CD4-positive, CD25-positive, alpha-beta regulatory T cell (primary cell): ENCODE measurements at regions not wholly inside any gene's neighbourhood (a gene's known extent, or its start where the extent isn't known, plus 50 kb on each side); places are given as distances from the start of the nearest gene placed in this dataset.
"Not testable (repeated sequence)": the region's sequence is repeated elsewhere in the genome, so short reads cannot be mapped to it uniquely, and the experiment has no call there.

ENCODE experiments used
- ATAC-seq, 2 donors: fragments of 150-1000 bp; cut with Tn5 transposase; one replicate each; pipeline ENCODE4 v1.10.0; 2021; ENCODE audit warnings: low read depth in 2 of 2, moderate number of reproducible peaks in 2 of 2, moderate library complexity in 1 of 2
- DNase-seq, 3 donors: peaks; one replicate each; pipeline versions ENCODE4 v3.0.0 to v3.0.0-alpha.2; 2012 to 2022; ENCODE audit warnings: mixed read lengths in 1 of 3
- H3K27ac ChIP-seq: one replicate; pipeline ENCODE4 v1.7.0; 2013; ENCODE audit warnings: mild to moderate bottlenecking, low read length; ENCODE audit not compliant: insufficient read depth, poor library complexity, severe bottlenecking
- H3K27me3 ChIP-seq: one replicate; pipeline ENCODE4 v1.7.0; 2013; ENCODE audit warnings: low read length; ENCODE audit not compliant: control insufficient read depth, insufficient read depth
- H3K36me3 ChIP-seq: one replicate; pipeline ENCODE4 v1.7.0; 2013; ENCODE audit warnings: mild to moderate bottlenecking, low read length, moderate library complexity; ENCODE audit not compliant: control insufficient read depth, insufficient read depth
- H3K4me1 ChIP-seq: 2 replicates; pipeline ENCODE4 v1.7.0; 2013; ENCODE audit warnings: mild to moderate bottlenecking, low read length; ENCODE audit not compliant: insufficient read depth, control insufficient read depth, poor library complexity, severe bottlenecking
- H3K4me3 ChIP-seq: one replicate; pipeline ENCODE4 v1.7.0; 2013; ENCODE audit warnings: low read depth, mild to moderate bottlenecking, low read length, moderate library complexity
- H3K9me3 ChIP-seq, 2 experiments: 1 replicate in 1 of 2; 2 replicates in 1 of 2; pipeline ENCODE4 v1.7.0; 2013; ENCODE audit warnings: low read length in 2 of 2, mild to moderate bottlenecking in 1 of 2, moderate library complexity in 1 of 2; ENCODE audit not compliant: control insufficient read depth in 2 of 2
- H3K27ac Mint-ChIP-seq, 3 donors: one replicate each; pipeline ENCODE4 v1.8.0; 2020 to 2022; ENCODE audit warnings: mild to moderate bottlenecking in 3 of 3, mixed read lengths in 3 of 3, moderate library complexity in 2 of 3
- H3K27me3 Mint-ChIP-seq: one replicate; pipeline ENCODE4 v1.8.0; 2022; ENCODE audit warnings: mild to moderate bottlenecking, mixed read lengths
- H3K36me3 Mint-ChIP-seq: one replicate; pipeline ENCODE4 v1.8.0; 2020; ENCODE audit warnings: mixed read lengths
- H3K4me1 Mint-ChIP-seq, 4 donors: one replicate each; pipeline ENCODE4 v1.8.0; 2020 to 2022; ENCODE audit warnings: mixed read lengths in 4 of 4, mild to moderate bottlenecking in 1 of 4
- H3K4me3 Mint-ChIP-seq, 4 donors: one replicate each; pipeline ENCODE4 v1.8.0; 2020 to 2022; ENCODE audit warnings: mild to moderate bottlenecking in 4 of 4, mixed read lengths in 4 of 4, moderate library complexity in 3 of 4
- H3K9me3 Mint-ChIP-seq, 7 donors: one replicate each; pipeline ENCODE4 v1.8.0; 2020 to 2022; ENCODE audit warnings: mixed read lengths in 7 of 7, mild to moderate bottlenecking in 3 of 7, moderate library complexity in 2 of 7

- Histone ChIP-seq H3K4me1 (no peaks in the 10 kb centered on the region), H3K27ac (no peak overlapping the region), H3K4me3 (no peak overlapping the region), H3K27me3 (peaks cover 8% of the 10 kb centered on the region), H3K36me3 (no peaks in the 10 kb centered on the region), H3K9me3 (peaks cover 3 to 6% of the 10 kb centered on the region in 2 experiments)
- no peak for ATAC-seq
- Mint-ChIP-seq H3K4me1 (no peaks in the 10 kb centered on the region), H3K27ac (no peak overlapping the region), H3K27me3 (peaks cover 32% of the 10 kb centered on the region), H3K9me3 (peaks cover 0 to 12% (median 2%) of the 10 kb centered on the region in 7 donors), H3K4me3 (no peak overlapping the region), H3K36me3 (peaks cover 3% of the 10 kb centered on the region)
- DNase-seq: no peak
Measured at GRCh38 chr11:10955616-10956015, 97.8 kb upstream of the ZBED5 start.

- DNase-seq: no peak
- no peak for ATAC-seq
- peaks cover 0 to 12% (median 2%) of the 10 kb centered on the region in 7 donors for H3K9me3 Mint-ChIP-seq
- H3K36me3 Mint-ChIP-seq: peaks cover under 1% of the 10 kb centered on the region
- no peak overlapping the region for H3K4me3 ChIP-seq
- peaks cover 2% of the 10 kb centered on the region for H3K27me3 ChIP-seq
- no peak overlapping the region for H3K27ac Mint-ChIP-seq
- peaks cover 27% of the 10 kb centered on the region for H3K27me3 Mint-ChIP-seq
- H3K9me3 ChIP-seq: peaks cover under 1 to 6% of the 10 kb centered on the region in 2 experiments
- peaks cover 0 to 1% (median 0%) of the 10 kb centered on the region in 4 donors for H3K4me1 Mint-ChIP-seq
- no peak overlapping the region for H3K27ac ChIP-seq
- no peak overlapping the region for H3K4me3 Mint-ChIP-seq
- H3K36me3 ChIP-seq: no peaks in the 10 kb centered on the region
- no peaks in the 10 kb centered on the region for H3K4me1 ChIP-seq
Measured at GRCh38 chr11:10954184-10954583, 96.3 kb upstream of the ZBED5 start.

DNA sequence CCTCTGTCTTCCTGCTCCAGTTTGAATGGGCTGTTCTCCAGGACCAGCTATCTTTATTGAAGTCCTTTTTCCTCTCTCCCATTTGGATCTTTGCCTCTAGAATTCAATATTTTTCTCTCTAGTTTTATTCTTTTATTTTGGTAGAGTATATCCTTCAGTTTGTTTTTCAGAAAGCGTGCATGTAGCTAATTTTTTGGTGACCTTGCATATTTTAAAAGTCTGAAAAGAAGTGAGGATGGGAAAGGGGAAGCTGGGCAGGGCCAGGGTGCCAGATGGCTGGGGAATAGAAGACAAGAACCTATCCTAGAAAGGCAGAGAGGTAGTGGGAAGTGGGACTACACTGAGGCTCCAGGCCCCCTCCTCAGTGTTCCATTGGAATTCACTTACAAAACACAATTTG is 95.0 kb upstream of the ZBED5 start:
- H3K27me3 ChIP-seq: no peaks in the 10 kb centered on the region
- Mint-ChIP-seq H3K4me3 (no peak overlapping the region), H3K27me3 (peaks cover 33% of the 10 kb centered on the region), H3K36me3 (no peaks in the 10 kb centered on the region), H3K9me3 (peaks cover 0 to 8% (median 0%) of the 10 kb centered on the region in 7 donors), H3K4me1 (peaks cover 0 to 4% (median 0%) of the 10 kb centered on the region in 4 donors), H3K27ac (no peak overlapping the region)
- ATAC-seq (no peak), DNase-seq (no peak)
- no peak overlapping the region for H3K4me3 ChIP-seq
- no peaks in the 10 kb centered on the region for H3K36me3 ChIP-seq
- H3K4me1 ChIP-seq: no peaks in the 10 kb centered on the region
- H3K27ac ChIP-seq: no peak overlapping the region
- H3K9me3 ChIP-seq: no peaks in the 10 kb centered on the region

DNA sequence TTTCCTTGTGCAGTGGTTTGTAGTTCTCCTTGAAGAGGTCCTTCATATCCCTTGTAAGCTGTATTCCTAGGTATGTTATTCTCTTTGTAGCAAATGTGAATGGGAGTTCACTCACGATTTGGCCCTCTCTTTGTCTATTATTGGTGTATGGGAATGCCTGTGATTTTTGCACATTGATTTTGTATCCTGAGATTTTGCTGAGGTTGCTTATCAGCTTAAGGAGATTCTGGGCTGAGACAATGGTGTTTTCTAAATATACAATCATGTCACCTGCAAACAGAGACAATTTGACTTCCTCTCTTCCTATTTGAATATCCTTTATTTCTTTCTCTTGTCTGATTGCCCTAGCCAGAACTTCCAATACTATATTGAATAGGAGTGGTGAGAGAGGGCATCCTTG is 90.1 kb upstream of the ZBED5 start:
- not testable (repeated sequence) for H3K36me3 ChIP-seq, DNase-seq, H3K4me3 Mint-ChIP-seq, H3K27ac ChIP-seq, H3K4me1 Mint-ChIP-seq, H3K9me3 ChIP-seq, H3K4me3 ChIP-seq, ATAC-seq, H3K9me3 Mint-ChIP-seq, H3K27ac Mint-ChIP-seq, H3K4me1 ChIP-seq, H3K36me3 Mint-ChIP-seq, H3K27me3 ChIP-seq
- peaks cover 32% of the 10 kb centered on the region for H3K27me3 Mint-ChIP-seq

DNA sequence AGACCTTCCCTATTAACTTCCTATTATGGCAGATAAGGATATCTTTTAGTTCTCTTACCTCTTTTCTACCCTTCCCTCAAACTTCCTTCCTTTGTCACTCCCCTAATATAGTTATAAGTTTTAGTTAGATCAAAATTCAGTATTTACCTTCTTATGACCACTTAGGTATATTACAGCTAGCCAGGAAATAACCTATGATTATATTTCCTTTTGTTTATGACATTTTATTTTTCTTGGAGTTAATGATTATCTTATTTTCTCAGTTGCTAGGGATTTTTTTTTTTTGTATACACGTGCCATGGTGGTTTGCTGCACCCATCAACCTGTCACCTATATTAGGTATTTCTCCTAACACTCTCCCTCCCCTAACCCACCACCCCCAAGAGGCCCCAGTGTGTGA is 88.2 kb upstream of the ZBED5 start:
- Histone ChIP-seq H3K9me3 (no peaks in the 10 kb centered on the region), H3K27ac (no peak overlapping the region), H3K4me1 (no peaks in the 10 kb centered on the region), H3K27me3 (no peaks in the 10 kb centered on the region), H3K36me3 (no peaks in the 10 kb centered on the region), H3K4me3 (no peak overlapping the region)
- no peak for ATAC-seq
- Mint-ChIP-seq H3K4me1 (peaks cover 0 to 4% (median 0%) of the 10 kb centered on the region in 4 donors), H3K27me3 (peaks cover 31% of the 10 kb centered on the region), H3K4me3 (no peak overlapping the region), H3K27ac (no peak overlapping the region), H3K36me3 (no peaks in the 10 kb centered on the region), H3K9me3 (peaks cover 0 to 3% (median 0%) of the 10 kb centered on the region in 7 donors)
- DNase-seq: no peak

- no peaks in the 10 kb centered on the region for H3K9me3 ChIP-seq
- H3K27me3 Mint-ChIP-seq: peaks cover 25% of the 10 kb centered on the region
- H3K4me1 ChIP-seq: no peaks in the 10 kb centered on the region
- DNase-seq: no peak
- no peaks in the 10 kb centered on the region for H3K36me3 Mint-ChIP-seq
- H3K27ac Mint-ChIP-seq: no peak overlapping the region
- H3K36me3 ChIP-seq: no peaks in the 10 kb centered on the region
- no peak overlapping the region for H3K27ac ChIP-seq
- H3K4me3 ChIP-seq: no peak overlapping the region
- no peak overlapping the region for H3K4me3 Mint-ChIP-seq
- no peak for ATAC-seq
- H3K9me3 Mint-ChIP-seq: peaks cover 0 to 3% (median 0%) of the 10 kb centered on the region in 7 donors
- no peaks in the 10 kb centered on the region for H3K27me3 ChIP-seq
- H3K4me1 Mint-ChIP-seq: peaks cover 0 to 4% (median 0%) of the 10 kb centered on the region in 4 donors
Measured at GRCh38 chr11:10945196-10945595, 87.3 kb upstream of the ZBED5 start.

- Mint-ChIP-seq H3K36me3 (no peaks in the 10 kb centered on the region), H3K27me3 (peaks cover 18% of the 10 kb centered on the region), H3K4me1 (peaks cover 0 to under 1% (median 0%) of the 10 kb centered on the region in 4 donors), H3K9me3 (peaks cover 0 to 3% (median 0%) of the 10 kb centered on the region in 7 donors), H3K4me3 (no peak overlapping the region), H3K27ac (no peak overlapping the region)
- H3K36me3 ChIP-seq: no peaks in the 10 kb centered on the region
- DNase-seq (no peak), ATAC-seq (no peak)
- H3K4me1 ChIP-seq: no peaks in the 10 kb centered on the region
- H3K27ac ChIP-seq: no peak overlapping the region
- H3K4me3 ChIP-seq: no peak overlapping the region
- H3K9me3 ChIP-seq: no peaks in the 10 kb centered on the region
- no peaks in the 10 kb centered on the region for H3K27me3 ChIP-seq
Measured at GRCh38 chr11:10943968-10944367, 86.1 kb upstream of the ZBED5 start.

DNA sequence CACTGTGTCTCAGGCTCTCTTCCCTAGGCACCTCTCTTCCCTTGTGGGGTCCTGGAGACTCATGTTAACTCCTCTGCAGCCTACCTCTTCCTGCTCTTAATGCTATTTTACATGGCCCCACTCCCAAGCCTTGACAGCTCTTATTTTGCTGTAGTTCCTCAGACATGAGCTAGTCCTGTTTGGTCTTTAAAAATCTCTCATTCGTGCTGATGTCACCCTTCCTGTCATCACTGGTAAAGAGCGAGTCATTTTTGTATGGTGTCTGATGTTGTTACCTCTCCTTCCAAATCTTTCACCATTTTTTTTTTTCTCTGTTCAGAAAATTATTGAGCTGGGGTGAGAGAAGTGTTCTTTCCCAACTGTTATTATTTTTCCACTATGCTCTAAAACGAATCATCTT is 84.8 kb upstream of the ZBED5 start:
- Histone ChIP-seq H3K27ac (no peak overlapping the region), H3K9me3 (no peaks in the 10 kb centered on the region), H3K4me3 (no peak overlapping the region), H3K4me1 (no peaks in the 10 kb centered on the region), H3K36me3 (no peaks in the 10 kb centered on the region), H3K27me3 (no peaks in the 10 kb centered on the region)
- DNase-seq (no peak), ATAC-seq (no peak)
- no peaks in the 10 kb centered on the region for H3K4me1 Mint-ChIP-seq
- no peak overlapping the region for H3K4me3 Mint-ChIP-seq
- H3K27me3 Mint-ChIP-seq: peaks cover 16% of the 10 kb centered on the region
- H3K36me3 Mint-ChIP-seq: no peaks in the 10 kb centered on the region
- no peak overlapping the region for H3K27ac Mint-ChIP-seq
- peaks cover 0 to 2% (median 0%) of the 10 kb centered on the region in 7 donors for H3K9me3 Mint-ChIP-seq
